ENCODE measurements at regions not wholly inside any gene's neighbourhood (a gene's known extent, or its start where the extent isn't known, plus 50 kb on each side); places are given as distances from the start of the nearest gene placed in this dataset.

GRCh38 chr13:73672492-73672891, 461.7 kb downstream of the KLF12 start:
- no peak for TF ChIP-seq EZH2phosphoT487 (IDR thresholded peaks at IDR 0.05; ENCODE audit: borderline replicate concordance, low read length)
- no peak for TF ChIP-seq CTCF (conservative IDR thresholded peaks at IDR 0.05; ENCODE audit: low read depth, low read length)

Data from PC-3 (cell line).